COLO668 (cell line): ENCODE measurements at regions not wholly inside any gene's neighbourhood (a gene's known extent, or its start where the extent isn't known, plus 50 kb on each side); places are given as distances from the start of the nearest gene placed in this dataset.
"Not testable (repeated sequence)": the region's sequence is repeated elsewhere in the genome, so short reads cannot be mapped to it uniquely, and the experiment has no call there.

Experiments used
- DNase-seq: peaks from one replicate; lab custom pipeline; 2025; ENCODE audit not compliant: unreplicated experiment; lab: John Stamatoyannopoulos, UW

DNA sequence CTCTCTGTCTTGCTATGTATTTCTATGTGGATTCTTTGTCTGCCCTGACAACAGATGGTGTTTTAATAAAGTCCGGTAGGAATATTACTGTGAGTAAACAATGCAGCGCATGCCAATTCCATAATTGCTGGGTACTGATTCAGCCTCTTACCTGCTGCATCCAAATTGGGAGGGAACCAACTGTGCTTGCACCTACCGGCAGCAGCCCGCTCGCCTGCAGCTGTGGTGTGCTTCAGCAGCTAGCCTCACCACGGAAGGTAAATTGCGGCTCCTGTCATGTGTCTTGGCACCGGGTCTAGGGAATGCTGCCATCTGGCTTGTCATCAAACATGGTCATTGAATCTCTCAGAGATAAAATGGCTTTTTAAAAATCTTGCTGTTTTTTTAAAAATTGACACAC lies 704.8 kb upstream of the SLC35B3 start:
- peak; percentile 29 for DNase-seq

- DNase-seq = no peak
Observed at GRCh38 chr6:9139746-9140145, 704.4 kb upstream of the SLC35B3 start.

GRCh38 chr6:9138936-9139335 lies 703.6 kb upstream of the SLC35B3 start:
- no peak for DNase-seq

GRCh38 chr6:9136141-9136822 lies 700.9 kb upstream of the SLC35B3 start:
- no peak for DNase-seq

DNA sequence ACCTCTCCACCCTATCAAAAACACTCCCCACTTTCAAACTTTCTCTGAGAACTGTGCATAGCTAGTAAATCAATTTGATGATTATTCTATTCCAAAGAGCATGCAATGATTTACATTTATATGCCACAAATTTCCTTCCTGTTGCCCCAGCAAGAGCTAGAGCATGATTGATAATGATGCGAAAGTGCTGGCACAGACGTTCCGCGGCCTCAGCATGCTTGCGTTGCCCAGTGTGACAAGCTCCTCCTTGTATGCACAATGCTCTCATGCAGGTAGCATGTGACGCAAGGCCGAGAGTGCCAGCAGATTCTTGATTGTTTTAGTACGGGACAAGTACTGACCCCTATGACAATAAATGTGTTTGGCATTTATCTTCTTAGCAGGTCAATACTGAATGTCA lies 696.3 kb upstream of the SLC35B3 start:
- peak; percentile 10 for DNase-seq

GRCh38 chr6:9131201-9131600 lies 695.9 kb upstream of the SLC35B3 start:
- DNase-seq = no peak

DNA sequence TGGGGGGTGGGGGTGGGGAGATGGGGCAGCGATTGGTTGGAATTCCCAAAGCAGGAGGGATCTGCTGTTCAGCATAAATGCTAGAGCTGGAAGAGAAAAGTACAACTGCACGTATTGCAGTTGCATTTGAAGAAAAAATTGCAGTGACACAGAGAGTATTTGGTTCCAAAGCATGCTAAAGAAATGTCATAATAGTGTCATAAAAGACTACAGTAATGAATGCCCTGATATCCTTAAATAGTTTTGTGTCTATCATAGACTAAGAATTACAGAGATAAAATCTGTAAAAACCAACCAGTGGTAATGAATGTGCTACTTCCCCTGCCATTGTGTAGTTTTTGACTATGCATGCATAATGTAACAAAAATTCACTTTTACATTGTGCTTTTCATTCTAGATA lies 693.6 kb upstream of the SLC35B3 start:
- DNase-seq = no peak

GRCh38 chr6:9126878-9127560 lies 691.7 kb upstream of the SLC35B3 start:
- no peak for DNase-seq

DNA sequence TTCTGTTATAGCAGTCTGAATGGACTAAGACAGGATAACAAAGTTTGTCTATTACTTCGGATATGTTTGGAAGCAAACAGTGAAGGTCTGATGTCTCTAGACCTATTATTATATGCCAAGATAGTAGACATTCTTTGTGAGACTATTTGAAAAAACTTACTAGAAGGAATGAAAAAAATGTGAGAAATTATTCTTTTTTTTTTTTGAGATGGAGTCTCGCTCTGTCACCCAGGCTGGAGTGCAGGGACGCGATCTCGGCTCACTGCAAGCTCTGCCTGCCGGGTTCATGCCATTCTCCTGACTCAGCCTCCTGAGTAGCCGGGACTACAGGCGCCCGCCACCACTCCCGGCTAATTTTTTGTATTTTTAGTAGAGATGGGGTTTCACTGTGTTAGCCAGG lies 690.7 kb upstream of the SLC35B3 start:
- not testable (repeated sequence) for DNase-seq

DNA sequence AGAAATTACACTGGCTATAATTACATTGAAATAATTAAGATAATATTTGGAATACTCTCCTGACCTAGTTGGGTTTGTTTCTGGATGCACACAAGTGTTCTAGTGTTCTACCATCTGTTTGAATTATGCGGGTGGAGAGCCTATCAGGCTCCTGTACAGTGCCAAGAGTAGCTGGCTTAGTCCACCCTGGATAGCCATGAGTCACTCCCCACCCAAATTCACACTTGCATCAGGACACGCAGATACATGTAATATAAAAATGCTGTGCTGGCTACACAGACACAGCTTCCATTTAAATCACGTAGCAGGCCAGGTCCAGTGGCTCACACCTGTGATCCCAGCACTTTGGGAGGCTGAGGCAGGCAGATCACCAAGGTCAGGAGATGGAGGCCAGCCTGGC lies 686.2 kb upstream of the SLC35B3 start:
- no peak for DNase-seq

DNA sequence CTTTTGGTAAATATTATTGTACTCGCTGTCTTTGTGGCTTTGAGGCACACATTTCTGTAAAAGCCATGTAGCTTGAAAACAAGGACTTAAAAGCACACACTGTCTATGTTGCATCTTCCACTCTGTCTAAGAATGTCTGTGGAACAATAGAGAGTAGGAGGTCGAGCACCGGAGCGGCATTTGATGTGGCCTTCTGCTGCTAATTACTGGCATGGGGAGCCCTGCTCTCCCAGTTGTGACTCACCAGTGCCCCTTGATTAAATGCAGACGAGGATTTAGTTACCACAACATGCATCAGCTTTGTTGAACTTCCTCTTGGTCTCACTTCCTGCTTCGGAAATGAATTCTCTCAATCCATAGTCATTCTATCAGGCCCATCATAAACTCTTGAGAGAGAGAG lies 680.7 kb upstream of the SLC35B3 start:
- no peak for DNase-seq

- DNase-seq = no peak
Observed at GRCh38 chr6:9112544-9112943, 677.2 kb upstream of the SLC35B3 start.

DNA sequence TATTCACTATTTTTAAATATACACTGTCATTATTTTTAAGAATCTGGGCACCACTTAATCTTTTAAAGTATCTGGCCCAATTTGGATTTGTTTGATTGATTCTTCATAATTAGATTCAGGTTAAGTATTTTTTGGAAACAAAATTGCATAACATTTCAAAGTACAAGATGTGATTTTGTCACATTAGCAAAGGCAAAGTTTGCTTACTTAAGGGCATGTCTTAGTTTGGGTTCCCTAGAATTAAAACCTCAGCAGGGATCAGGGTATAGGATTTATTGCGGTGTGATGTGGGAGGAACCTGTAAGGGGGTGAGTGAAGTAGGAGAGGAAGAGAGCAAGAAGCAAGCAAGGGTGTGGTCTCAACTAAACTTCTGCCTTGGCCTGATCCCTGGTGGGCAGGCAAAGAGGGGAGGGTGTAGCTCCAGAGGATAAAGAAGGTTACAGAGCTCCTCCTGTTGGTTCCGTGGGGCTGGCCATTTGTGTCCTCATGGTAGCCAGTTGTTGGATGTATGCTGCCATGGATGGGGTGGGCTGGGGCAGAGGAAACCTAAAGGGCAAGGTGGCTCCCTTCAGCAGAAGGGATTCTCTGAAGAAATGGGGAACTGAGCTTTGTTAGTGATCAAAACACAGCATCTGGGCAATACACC lies 668.7 kb upstream of the SLC35B3 start:
- DNase-seq = no peak

DNA sequence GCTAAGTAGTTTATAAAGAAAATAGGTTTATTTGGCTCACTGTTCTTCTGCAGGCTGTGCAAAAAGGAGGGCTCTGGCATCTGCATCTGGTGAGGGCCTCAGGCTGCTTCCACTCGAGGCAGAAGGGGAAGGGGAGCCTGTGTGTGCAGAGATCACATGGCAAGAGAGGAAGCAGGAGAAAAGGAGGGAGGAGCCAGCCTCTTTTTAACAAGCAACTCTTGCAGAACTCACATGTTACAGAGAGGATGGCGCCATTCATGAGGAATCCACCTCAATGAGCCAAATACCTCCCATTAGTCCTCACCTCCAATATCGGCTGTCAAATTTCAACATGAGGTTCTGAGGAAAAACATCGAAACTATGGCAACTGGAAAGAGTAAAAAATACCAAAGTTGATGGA lies 666.6 kb upstream of the SLC35B3 start:
- no peak for DNase-seq

DNA sequence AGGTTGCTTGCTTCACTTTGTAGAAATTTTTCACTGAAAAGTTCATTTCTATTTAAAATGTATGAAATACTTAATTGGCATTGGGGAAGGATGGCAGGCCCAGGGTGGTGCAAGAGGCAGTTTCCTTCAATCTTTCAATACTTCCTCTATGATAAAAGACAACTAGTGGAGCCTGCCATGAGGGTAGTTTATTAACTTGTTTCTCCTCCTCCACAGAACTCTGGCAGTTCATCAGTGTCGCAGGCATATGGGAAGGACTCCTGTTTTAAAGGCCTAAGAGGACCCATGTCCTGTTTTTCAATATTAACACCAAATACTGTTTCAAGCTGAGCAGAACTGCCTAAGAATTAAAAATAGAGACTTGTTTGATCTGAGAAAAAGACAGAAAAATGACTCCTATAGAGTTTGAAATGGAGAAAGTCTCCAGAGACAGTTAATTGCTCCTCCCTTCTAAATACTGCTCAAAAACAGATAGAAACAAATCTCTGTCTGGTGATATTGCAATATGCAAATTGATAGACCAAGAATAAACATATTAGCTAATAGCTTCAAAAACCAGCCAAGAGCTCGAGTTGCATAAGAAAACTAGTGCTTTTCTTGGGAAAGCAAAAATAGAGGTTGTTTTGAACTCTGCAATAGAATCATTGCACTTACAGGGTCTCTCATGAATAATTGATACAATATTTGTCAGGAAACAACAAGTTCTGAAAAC lies 665.7 kb upstream of the SLC35B3 start:
- no peak for DNase-seq

DNA sequence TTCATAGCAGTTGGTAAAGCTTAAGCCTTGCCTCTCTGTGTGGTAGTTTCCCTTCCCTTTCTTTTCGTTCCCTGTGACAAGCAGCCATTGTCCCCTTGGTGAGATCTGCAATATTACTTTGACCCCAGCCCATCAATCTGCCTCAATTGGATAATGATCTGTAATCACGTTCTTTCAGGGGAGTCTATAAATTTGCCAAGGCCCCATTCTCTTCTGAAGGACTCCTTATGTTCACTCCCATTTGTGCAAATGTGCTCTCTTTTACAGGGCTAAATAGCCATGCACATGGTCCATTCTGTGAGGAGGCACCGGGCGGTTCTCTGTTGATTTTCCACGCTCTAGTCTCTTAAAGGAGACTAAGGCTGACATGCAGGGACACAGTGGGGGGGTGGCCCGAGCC lies 660.4 kb upstream of the SLC35B3 start:
- no peak for DNase-seq

GRCh38 chr6:9095137-9095536 lies 659.8 kb upstream of the SLC35B3 start:
- no peak for DNase-seq

DNA sequence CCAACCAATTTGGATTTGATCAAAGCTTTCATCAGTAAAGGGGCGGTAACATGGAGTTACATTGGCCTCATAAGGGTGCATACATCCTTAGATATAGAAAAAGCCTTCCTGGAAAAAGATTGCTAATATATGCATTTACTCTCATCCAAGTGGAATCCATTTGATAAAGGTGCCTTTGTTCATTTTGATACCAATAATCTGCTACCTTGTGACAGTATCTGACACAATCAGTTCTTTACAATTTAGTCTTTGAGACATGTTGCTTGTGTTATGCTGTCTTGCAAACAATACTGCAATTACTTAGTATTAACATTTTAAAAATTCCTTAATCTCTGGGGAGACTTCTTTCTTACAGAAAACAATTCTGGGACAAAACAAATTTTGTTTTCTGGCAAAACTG lies 654.4 kb upstream of the SLC35B3 start:
- DNase-seq = no peak

- DNase-seq = no peak
Observed at GRCh38 chr6:9087470-9087869, 652.1 kb upstream of the SLC35B3 start.

- no peak for DNase-seq
Observed at GRCh38 chr6:9086331-9086730, 651.0 kb upstream of the SLC35B3 start.

DNA sequence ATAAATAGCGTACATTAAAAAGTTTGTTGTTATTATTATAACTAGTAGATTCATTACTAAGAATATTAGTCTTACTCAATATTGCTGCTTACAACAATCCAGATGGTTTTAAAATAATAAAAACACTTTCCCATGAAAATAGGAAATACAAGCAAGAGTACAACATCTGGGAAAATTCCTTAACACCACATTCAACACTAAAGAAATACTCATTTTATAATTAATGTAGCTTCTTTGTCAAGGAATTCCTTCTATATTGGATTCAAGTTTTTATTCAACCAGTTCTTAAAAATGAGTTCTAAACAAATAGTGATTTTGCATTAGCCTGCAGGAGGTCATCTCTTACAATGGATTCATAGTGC lies 650.3 kb upstream of the SLC35B3 start:
- DNase-seq = no peak
